ENCODE measurements at regions not wholly inside any gene's neighbourhood (a gene's known extent, or its start where the extent isn't known, plus 50 kb on each side); places are given as distances from the start of the nearest gene placed in this dataset.

GRCh38 chr1:216924732-216925131, 201.5 kb upstream of the ESRRG start:
- TF ChIP-seq ZNF12 (CRISPR knock-in tag; IDR thresholded peaks at IDR 0.05) (no peak), SREBF1 (IDR thresholded peaks at IDR 0.05; ENCODE audit: borderline replicate concordance, low read depth, low read length) (no peak), YY1 (IDR thresholded peaks at IDR 0.05; ENCODE audit: borderline replicate concordance in 1 of 3, control insufficient read depth in 1 of 3, extremely low read depth in 1 of 3, insufficient read depth in 3 of 3, insufficient read length in 1 of 3, insufficient replicate concordance in 2 of 3, low read depth in 1 of 3, low read length in 2 of 3) (no peak), RHOXF2B (CRISPR knock-in tag; conservative IDR thresholded peaks at IDR 0.05) (no peak)
